Left ventricle myocardium inferior (tissue), 1 donor: ENCODE measurements at regions not wholly inside any gene's neighbourhood (a gene's known extent, or its start where the extent isn't known, plus 50 kb on each side); places are given as distances from the start of the nearest gene placed in this dataset.
"Not testable (repeated sequence)": the region's sequence is repeated elsewhere in the genome, so short reads cannot be mapped to it uniquely, and the experiment has no call there.

ENCODE experiments used
- DNase-seq: peaks from one replicate; pipeline ENCODE4 v3.0.0-alpha.2; 2020
- H3K27ac ChIP-seq: fragments of 200-600 bp; replicated peaks from 2 replicates; pipeline ENCODE4 v1.8.0; 2021
- H3K27me3 ChIP-seq: fragments of 200-600 bp; 2 replicates; pipeline ENCODE4 v1.8.0; 2021; ENCODE audit warnings: low read depth
- H3K36me3 ChIP-seq: fragments of 200-600 bp; 2 replicates; pipeline ENCODE4 v1.8.0; 2021
- H3K4me1 ChIP-seq: fragments of 200-600 bp; 2 replicates; pipeline ENCODE4 v1.8.0; 2021
- H3K4me3 ChIP-seq: fragments of 200-600 bp; 2 replicates; pipeline ENCODE4 v1.8.0; 2021; ENCODE audit warnings: mild to moderate bottlenecking, moderate library complexity
- H3K9me3 ChIP-seq: fragments of 200-600 bp; replicated peaks from 2 replicates; pipeline ENCODE4 v1.8.0; 2021
- CTCF ChIP-seq: fragments of 200-600 bp; IDR thresholded peaks from 2 replicates; pipeline ENCODE4 v1.8.0; 2021; ENCODE audit warnings: antibody characterized with exemption, mild to moderate bottlenecking, borderline replicate concordance
- intact Hi-C: fragments of 100-400 bp; cut with micrococcal nuclease; formaldehyde crosslinking; loops from one replicate; pipeline ENCODE4 v1.11.0; 2022
- donor health status: DM: no; HTN: yes; CAD: no; lungs with severe emphysema.

- DNase-seq: no peak
- Histone ChIP-seq H3K4me1 (no peaks in the 10 kb centered on the region), H3K27ac (no peak overlapping the region), H3K36me3 (no peaks in the 10 kb centered on the region), H3K4me3 (no peak overlapping the region), H3K27me3 (no peaks in the 10 kb centered on the region), H3K9me3 (peaks cover 6% of the 10 kb centered on the region)
- intact Hi-C loops: no loop called here
- no peak for TF ChIP-seq CTCF
Observed at GRCh38 chr1:31485166-31485565, 72.2 kb downstream of the SERINC2 start.

GRCh38 chr1:31487143-31487542, 74.1 kb downstream of the SERINC2 start:
- Histone ChIP-seq H3K27ac (no peak overlapping the region), H3K4me3 (no peak overlapping the region), H3K27me3 (peaks cover 5% of the 10 kb centered on the region), H3K9me3 (no peaks in the 10 kb centered on the region), H3K4me1 (no peaks in the 10 kb centered on the region), H3K36me3 (no peaks in the 10 kb centered on the region)
- DNase-seq: no peak
- TF ChIP-seq CTCF: no peak
- intact Hi-C loops: no loop called here

GRCh38 chr1:31487721-31488293, 74.8 kb downstream of the SERINC2 start:
- H3K4me1 ChIP-seq: no peaks in the 10 kb centered on the region
- no peak for TF ChIP-seq CTCF
- no peak overlapping the region for H3K4me3 ChIP-seq
- no peaks in the 10 kb centered on the region for H3K9me3 ChIP-seq
- H3K36me3 ChIP-seq: no peaks in the 10 kb centered on the region
- intact Hi-C loops: no loop called here
- peaks cover 7% of the 10 kb centered on the region for H3K27me3 ChIP-seq
- H3K27ac ChIP-seq: no peak overlapping the region
- DNase-seq: no peak

GRCh38 chr1:31488528-31488927, 75.5 kb downstream of the SERINC2 start:
- H3K27me3 ChIP-seq: peaks cover 7% of the 10 kb centered on the region
- DNase-seq: no peak
- no peaks in the 10 kb centered on the region for H3K9me3 ChIP-seq
- H3K27ac ChIP-seq: no peak overlapping the region
- no peak for TF ChIP-seq CTCF
- no peak overlapping the region for H3K4me3 ChIP-seq
- no peaks in the 10 kb centered on the region for H3K4me1 ChIP-seq
- intact Hi-C loops: no loop called here
- H3K36me3 ChIP-seq: no peaks in the 10 kb centered on the region

GRCh38 chr1:31489575-31489974, 76.6 kb downstream of the SERINC2 start:
- DNase-seq, H3K36me3 ChIP-seq, H3K4me3 ChIP-seq, intact Hi-C loops, H3K27ac ChIP-seq, H3K9me3 ChIP-seq, H3K27me3 ChIP-seq, H3K4me1 ChIP-seq: not testable (repeated sequence)

GRCh38 chr1:31490596-31490995, 77.6 kb downstream of the SERINC2 start:
- H3K4me1 ChIP-seq, DNase-seq, H3K27ac ChIP-seq, intact Hi-C loops, H3K36me3 ChIP-seq, H3K4me3 ChIP-seq, H3K9me3 ChIP-seq, H3K27me3 ChIP-seq: not testable (repeated sequence)

- H3K36me3 ChIP-seq, DNase-seq, H3K27me3 ChIP-seq, H3K9me3 ChIP-seq, H3K27ac ChIP-seq, H3K4me3 ChIP-seq, H3K4me1 ChIP-seq, intact Hi-C loops: not testable (repeated sequence)
Observed at GRCh38 chr1:31495351-31495750, 81.0 kb upstream of the TINAGL1 start.

- H3K4me3 ChIP-seq, intact Hi-C loops, H3K27ac ChIP-seq, DNase-seq, H3K9me3 ChIP-seq, H3K36me3 ChIP-seq, H3K4me1 ChIP-seq, H3K27me3 ChIP-seq: not testable (repeated sequence)
Observed at GRCh38 chr1:31495770-31496169, 80.5 kb upstream of the TINAGL1 start.
